NB4 (cell line): ENCODE measurements at regions not wholly inside any gene's neighbourhood (a gene's known extent, or its start where the extent isn't known, plus 50 kb on each side); places are given as distances from the start of the nearest gene placed in this dataset.
"Not testable (repeated sequence)": the region's sequence is repeated elsewhere in the genome, so short reads cannot be mapped to it uniquely, and the experiment has no call there.

Source experiments
- DNase-seq: peaks from one replicate; pipeline ENCODE4 v3.0.0; 2010; ENCODE audit warnings: low read depth
- H3K4me3 ChIP-seq: one replicate; pipeline ENCODE4 v1.5.1; 2011; ENCODE audit warnings: mild to moderate bottlenecking, low read depth, low read length, moderate library complexity
- MAX ChIP-seq: IDR thresholded peaks from 2 replicates; pipeline ENCODE4 v1.6.1; 2011; ENCODE audit warnings: low read depth, low read length
- MYC ChIP-seq: IDR thresholded peaks from 2 replicates; pipeline ENCODE4 v1.6.1; 2011; ENCODE audit warnings: low read depth, low read length
- POLR2A ChIP-seq: IDR thresholded peaks from 2 replicates; pipeline ENCODE4 v1.6.1; 2011; ENCODE audit warnings: mild to moderate bottlenecking; ENCODE audit not compliant: insufficient read length; ENCODE audit errors: extremely low read depth
- TF ChIP-seq, protein P1 (sequence below): IDR thresholded peaks from one replicate; pipeline ENCODE4 v1.5.1; 2012; ENCODE audit warnings: low read depth, low read length

DNA sequence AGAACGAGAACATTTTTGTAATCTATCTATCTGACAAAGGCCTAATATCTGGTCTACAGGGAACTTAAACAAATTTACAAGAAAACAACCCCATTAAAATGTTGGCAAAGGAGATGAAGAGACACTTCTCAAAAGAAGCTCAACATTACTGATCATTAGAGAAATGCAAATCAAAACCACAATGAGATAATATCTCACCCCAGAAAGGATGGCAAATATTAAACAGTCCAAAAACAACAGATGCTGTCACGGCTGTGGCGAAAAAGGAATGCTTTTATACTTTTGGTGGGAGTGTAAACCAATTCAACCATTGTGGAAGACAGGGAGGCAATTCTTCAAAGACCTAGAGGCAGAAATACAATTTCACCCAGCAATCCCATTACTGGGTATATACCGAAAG lies 2284.8 kb downstream of the ARAP2 start:
- no peak overlapping the region for H3K4me3 ChIP-seq
- DNase-seq = no peak
- no peak for TF ChIP-seq MAX
- TF ChIP-seq POLR2A = no peak
- no peak for TF ChIP-seq MYC

DNA sequence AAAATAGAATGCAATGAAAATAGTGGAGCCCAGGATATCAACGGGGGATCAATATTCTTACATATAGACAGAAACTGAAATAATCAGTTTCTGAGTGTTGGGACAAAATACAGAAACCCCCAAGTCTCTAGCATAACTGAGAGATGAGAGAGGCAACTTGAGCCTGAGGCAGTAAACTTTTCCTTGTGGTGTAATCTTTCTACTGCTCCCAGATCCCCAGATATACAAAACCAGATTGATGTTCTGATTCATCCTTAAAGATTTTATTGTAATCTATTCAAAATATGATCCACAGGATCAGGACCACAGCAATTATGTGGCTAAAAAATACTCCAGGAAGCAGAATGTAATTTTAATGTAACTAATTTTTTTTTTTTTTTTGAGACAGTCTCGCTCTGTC lies 2282.6 kb downstream of the ARAP2 start:
- no peak for DNase-seq
- no peak for TF ChIP-seq MYC
- TF ChIP-seq MAX = no peak
- no peak for TF ChIP-seq POLR2A
- TF ChIP-seq, protein P1, sequence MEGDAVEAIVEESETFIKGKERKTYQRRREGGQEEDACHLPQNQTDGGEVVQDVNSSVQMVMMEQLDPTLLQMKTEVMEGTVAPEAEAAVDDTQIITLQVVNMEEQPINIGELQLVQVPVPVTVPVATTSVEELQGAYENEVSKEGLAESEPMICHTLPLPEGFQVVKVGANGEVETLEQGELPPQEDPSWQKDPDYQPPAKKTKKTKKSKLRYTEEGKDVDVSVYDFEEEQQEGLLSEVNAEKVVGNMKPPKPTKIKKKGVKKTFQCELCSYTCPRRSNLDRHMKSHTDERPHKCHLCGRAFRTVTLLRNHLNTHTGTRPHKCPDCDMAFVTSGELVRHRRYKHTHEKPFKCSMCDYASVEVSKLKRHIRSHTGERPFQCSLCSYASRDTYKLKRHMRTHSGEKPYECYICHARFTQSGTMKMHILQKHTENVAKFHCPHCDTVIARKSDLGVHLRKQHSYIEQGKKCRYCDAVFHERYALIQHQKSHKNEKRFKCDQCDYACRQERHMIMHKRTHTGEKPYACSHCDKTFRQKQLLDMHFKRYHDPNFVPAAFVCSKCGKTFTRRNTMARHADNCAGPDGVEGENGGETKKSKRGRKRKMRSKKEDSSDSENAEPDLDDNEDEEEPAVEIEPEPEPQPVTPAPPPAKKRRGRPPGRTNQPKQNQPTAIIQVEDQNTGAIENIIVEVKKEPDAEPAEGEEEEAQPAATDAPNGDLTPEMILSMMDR = no peak

DNA sequence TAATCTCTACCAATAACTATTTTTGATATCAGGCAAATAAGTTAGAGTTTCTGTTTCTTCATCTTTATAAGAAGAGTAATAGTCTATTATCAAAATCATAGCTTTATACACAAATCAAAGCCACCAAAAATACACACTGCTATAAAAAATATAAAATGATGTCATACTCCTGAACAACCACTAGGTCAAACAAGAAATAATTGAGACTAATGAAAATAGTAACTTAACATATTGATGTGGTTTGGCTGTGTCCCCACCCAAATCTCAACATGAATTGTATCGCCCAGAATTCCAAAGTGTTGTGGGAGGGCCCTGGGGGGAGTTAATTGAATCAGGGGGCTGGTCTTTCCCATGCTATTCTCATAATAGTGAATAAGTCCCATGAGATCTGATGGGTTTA lies 2277.5 kb downstream of the ARAP2 start:
- TF ChIP-seq POLR2A = no peak
- TF ChIP-seq MAX = no peak
- H3K4me3 ChIP-seq = no peak overlapping the region
- no peak for DNase-seq

More for the DNA sequence above, 2282.6 kb downstream of the ARAP2 start:
- H3K4me3 ChIP-seq = no peak overlapping the region

- TF ChIP-seq POLR2A (no peak), MYC (no peak), MAX (no peak)
- TF ChIP-seq, protein P1 = no peak
- no peak overlapping the region for H3K4me3 ChIP-seq
- DNase-seq = no peak
Observed at GRCh38 chr4:33974270-33974669, 2270.0 kb downstream of the ARAP2 start.

- no peak overlapping the region for H3K4me3 ChIP-seq
- TF ChIP-seq MAX = no peak
- TF ChIP-seq, protein P1 = no peak
- no peak for TF ChIP-seq MYC
- TF ChIP-seq POLR2A = no peak
- no peak for DNase-seq
Observed at GRCh38 chr4:33975995-33976394, 2268.3 kb downstream of the ARAP2 start.

DNA sequence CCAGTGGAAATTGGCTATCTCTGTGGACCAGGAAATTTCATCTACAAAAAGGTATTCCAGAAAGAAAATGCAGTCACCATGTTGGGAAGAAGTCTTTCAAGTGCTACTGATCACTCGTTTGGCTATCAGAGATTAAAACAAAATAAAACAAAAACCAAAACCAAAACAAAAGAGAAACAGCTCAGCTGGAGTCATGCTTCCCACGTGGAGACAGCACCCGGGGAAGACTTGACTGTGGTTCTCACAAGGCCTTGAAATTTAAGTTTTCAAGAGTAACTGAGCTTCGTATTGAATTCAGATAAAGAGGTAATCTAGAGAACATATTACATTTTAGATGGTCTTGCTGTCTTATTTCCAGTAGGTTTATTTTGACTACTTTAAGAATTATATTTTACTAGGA lies 2264.5 kb downstream of the ARAP2 start:
- not testable (repeated sequence) for H3K4me3 ChIP-seq, DNase-seq

DNA sequence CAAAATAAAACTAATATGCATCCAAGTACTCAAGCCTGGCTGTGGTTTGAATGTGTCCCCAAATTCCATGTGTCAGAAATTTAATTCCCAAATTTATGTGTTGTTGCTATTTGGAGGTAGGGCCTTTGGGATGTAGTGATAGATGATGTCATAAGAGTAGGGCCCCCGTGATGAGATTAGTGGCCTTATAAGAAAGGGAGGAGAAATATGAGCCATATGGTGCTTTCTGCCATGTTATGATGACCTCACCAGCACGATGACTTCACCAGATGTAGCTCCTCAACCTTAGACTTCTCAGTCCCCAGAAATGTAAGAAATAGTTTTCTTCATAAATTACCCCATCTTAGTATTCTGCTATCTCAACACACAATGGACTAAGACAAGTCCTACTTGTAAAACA lies 2264.0 kb downstream of the ARAP2 start:
- TF ChIP-seq, protein P1 = no peak
- TF ChIP-seq MAX (no peak), POLR2A (no peak), MYC (no peak)
- H3K4me3 ChIP-seq = no peak overlapping the region
- no peak for DNase-seq
